B cell (primary cell): ENCODE measurements at regions not wholly inside any gene's neighbourhood (a gene's known extent, or its start where the extent isn't known, plus 50 kb on each side); places are given as distances from the start of the nearest gene placed in this dataset.

Source experiments
- ATAC-seq: fragments of 200-7000 bp; cut with Tn5 transposase; one replicate; pipeline ENCODE4 v1.10.0; 2021; ENCODE audit warnings: low read depth, mild to moderate bottlenecking, moderate number of reproducible peaks, moderate library complexity
- CTCF ChIA-PET: fragments of 350-600 bp; sonication (Branson Sonifier 250); formaldehyde crosslinking; loops from one replicate; lab custom pipeline; 2021; ENCODE audit warnings: antibody characterized with exemption, inconsistent platforms; lab: Charles Lee
- POLR2A ChIA-PET: fragments of 350-600 bp; sonication (Branson Sonifier 250); formaldehyde crosslinking; loops from one replicate; lab custom pipeline; 2021; ENCODE audit warnings: antibody characterized with exemption; lab: Charles Lee
- DNase-seq: peaks from one replicate; pipeline ENCODE4 v3.0.0; 2013
- H2AFZ ChIP-seq: 2 replicates; pipeline ENCODE4 v1.6.1; 2012; ENCODE audit warnings: mild to moderate bottlenecking, low read depth, low read length; ENCODE audit not compliant: insufficient read depth, poor library complexity, severe bottlenecking
- H3K27ac ChIP-seq, 2 donors: 1 replicate in 1 of 2; 2 replicates in 1 of 2; pipeline ENCODE4 v1.5.1; 2012 to 2013; ENCODE audit warnings: low read length in 2 of 2, mild to moderate bottlenecking in 2 of 2, moderate library complexity in 1 of 2
- H3K27me3 ChIP-seq, 4 experiments: fragments of 200-600 bp in 1 of 4; sonication (generic) in 1 of 4; replicated peaks in 1 of 4; 1 replicate in 2 of 4; 2 replicates in 2 of 4; pipeline versions ENCODE4 v1.6.1 to v1.7.0; 2013 to 2016; ENCODE audit warnings: low read length in 3 of 4, mild to moderate bottlenecking in 2 of 4, mixed read lengths in 1 of 4, moderate library complexity in 1 of 4; ENCODE audit not compliant: insufficient read depth in 4 of 4, control insufficient read depth in 3 of 4; ENCODE audit errors: control extremely low read depth in 1 of 4
- H3K36me3 ChIP-seq, 2 experiments: replicated peaks in 1 of 2; 1 replicate in 1 of 2; 2 replicates in 1 of 2; pipeline versions ENCODE4 v1.6.1 to v1.7.1; 2013; ENCODE audit warnings: low read length in 1 of 2; ENCODE audit not compliant: insufficient read depth in 2 of 2, control insufficient read depth in 1 of 2; ENCODE audit errors: control extremely low read depth in 1 of 2, extremely low read depth in 1 of 2
- H3K4me1 ChIP-seq, 2 donors: fragments of 200-600 bp in 1 of 2; sonication (generic) in 1 of 2; 1 replicate in 1 of 2; 2 replicates in 1 of 2; pipeline versions ENCODE4 v1.5.1 to v1.6.1; 2013 to 2017; ENCODE audit warnings: low read length in 2 of 2; ENCODE audit not compliant: control insufficient read depth in 2 of 2, insufficient read depth in 2 of 2
- H3K4me2 ChIP-seq: replicated peaks from 2 replicates; pipeline ENCODE3; 2012; ENCODE audit warnings: mild to moderate bottlenecking, low read depth, low read length; ENCODE audit not compliant: poor library complexity, severe bottlenecking
- H3K4me3 ChIP-seq, 5 experiments: fragments of 200-600 bp in 1 of 5; sonication (generic) in 1 of 5; 1 replicate in 3 of 5; 2 replicates in 2 of 5; pipeline versions ENCODE4 v1.5.1 to v1.7.0; 2011 to 2016; ENCODE audit warnings: low read length in 4 of 5, mild to moderate bottlenecking in 4 of 5, low read depth in 2 of 5, control low read depth in 1 of 5, moderate library complexity in 1 of 5; ENCODE audit not compliant: insufficient read depth in 1 of 5; ENCODE audit errors: control extremely low read depth in 1 of 5, extremely low read depth in 1 of 5
- H3K79me2 ChIP-seq: fragments of 200-600 bp; sonication (generic); one replicate; pipeline ENCODE4 v1.6.0; 2016; ENCODE audit warnings: low read length; ENCODE audit not compliant: control insufficient read depth, insufficient read depth
- H3K9ac ChIP-seq: fragments of 200-600 bp; sonication (generic); 2 replicates; pipeline ENCODE4 v1.6.1; 2017; ENCODE audit warnings: mild to moderate bottlenecking, low read length, moderate library complexity
- H3K9me3 ChIP-seq, 3 donors: one replicate each; pipeline versions ENCODE4 v1.6.1 to v1.7.1; 2013; ENCODE audit warnings: low read length in 2 of 3; ENCODE audit not compliant: control insufficient read depth in 2 of 3, insufficient read depth in 1 of 3; ENCODE audit errors: control extremely low read depth in 1 of 3
- H4K20me1 ChIP-seq: 2 replicates; pipeline ENCODE4 v1.6.0; 2012; ENCODE audit warnings: mild to moderate bottlenecking, low read length; ENCODE audit not compliant: insufficient read depth, control insufficient read depth, poor library complexity, severe bottlenecking
- H3K27ac Mint-ChIP-seq: one replicate; pipeline ENCODE4 v1.8.0; 2021; ENCODE audit warnings: mixed read lengths
- H3K27me3 Mint-ChIP-seq: one replicate; pipeline ENCODE4 v1.8.0; 2021; ENCODE audit warnings: mixed read lengths
- H3K4me1 Mint-ChIP-seq: one replicate; pipeline ENCODE4 v1.8.0; 2021; ENCODE audit warnings: mixed read lengths
- H3K4me3 Mint-ChIP-seq: one replicate; pipeline ENCODE4 v1.8.0; 2021; ENCODE audit warnings: mixed read lengths
- H3K9me3 Mint-ChIP-seq: one replicate; pipeline ENCODE4 v1.8.0; 2022; ENCODE audit warnings: mixed read lengths; ENCODE audit not compliant: insufficient read depth
- EZH2 ChIP-seq: IDR thresholded peaks from 2 replicates; pipeline ENCODE4 v1.6.1; 2012; ENCODE audit warnings: borderline replicate concordance, low read depth, mild to moderate bottlenecking, moderate library complexity, low read length; ENCODE audit not compliant: insufficient read depth, poor library complexity, severe bottlenecking
- WGBS: methylation state at CpG from one replicate; pipeline ENCODE4 v1.1.5; 2013; ENCODE audit warnings: missing lambda C conversion rate; ENCODE audit not compliant: insufficient coverage; 5-methylcytosine and 5-hydroxymethylcytosine counted together
- intact Hi-C: fragments of 100-400 bp; cut with micrococcal nuclease; formaldehyde crosslinking; loops from one replicate; pipeline ENCODE4 v1.10.0; 2022
- TF ChIP-seq, protein P1 (sequence below): fragments of 200-600 bp; IDR thresholded peaks from one replicate; pipeline ENCODE4 v1.8.0; 2022; ENCODE audit warnings: antibody characterized with exemption, mild to moderate bottlenecking

DNA sequence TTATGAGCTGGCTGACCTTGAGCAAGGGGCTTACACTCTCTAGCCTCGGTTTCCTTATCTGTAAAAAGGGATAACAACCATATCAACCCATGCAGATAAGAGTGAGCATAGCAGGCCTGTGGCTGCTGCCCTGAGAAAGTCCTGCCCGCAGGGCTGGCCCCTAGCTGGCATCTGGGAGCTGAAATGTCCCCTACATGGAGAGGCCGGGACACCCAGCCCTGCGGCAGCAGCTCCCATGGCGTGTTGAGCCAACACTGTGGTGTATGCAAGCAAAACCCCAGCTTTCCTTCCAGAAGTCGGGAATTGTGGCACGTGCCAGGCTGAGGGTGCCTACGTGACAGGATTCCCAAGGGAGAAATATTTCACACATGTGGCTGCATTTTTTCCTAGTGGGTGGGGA, 358.9 kb downstream of the CTTN start:
- no peak overlapping the region for H3K27ac ChIP-seq
- H3K27me3 ChIP-seq = peaks cover 0 to 12% (median 2%) of the 10 kb centered on the region in 4 experiments
- ATAC-seq = no peak
- DNase-seq = no peak
- no peaks in the 10 kb centered on the region for H3K36me3 ChIP-seq
- H3K9ac ChIP-seq = no peak overlapping the region
- POLR2A ChIA-PET = no interaction called here
- CTCF ChIA-PET = interaction anchor here (1.4 to 1.7 kb wide), 2 partner anchors 9 to 11 kb away, joined by 3 to 4 read pairs; no protein-coding TSS in a partner anchor
- H3K79me2 ChIP-seq = no peaks in the 10 kb centered on the region
- H2AFZ ChIP-seq = no peak overlapping the region
- Mint-ChIP-seq H3K27ac (no peak overlapping the region), H3K4me1 (no peaks in the 10 kb centered on the region), H3K9me3 (no peaks in the 10 kb centered on the region), H3K27me3 (peaks cover 10% of the 10 kb centered on the region), H3K4me3 (no peak overlapping the region)
- TF ChIP-seq EZH2 = no peak
- H3K4me3 ChIP-seq = no peak overlapping the region
- peaks cover 0 to 37% (median 0%) of the 10 kb centered on the region in 3 donors for H3K9me3 ChIP-seq
- no peaks in the 10 kb centered on the region for H4K20me1 ChIP-seq
- H3K4me1 ChIP-seq = no peaks in the 10 kb centered on the region
- 92% methylated on average over 8 of the region's 8 CpGs for WGBS
- H3K4me2 ChIP-seq = no peak overlapping the region
- intact Hi-C loops = no loop called here

DNA sequence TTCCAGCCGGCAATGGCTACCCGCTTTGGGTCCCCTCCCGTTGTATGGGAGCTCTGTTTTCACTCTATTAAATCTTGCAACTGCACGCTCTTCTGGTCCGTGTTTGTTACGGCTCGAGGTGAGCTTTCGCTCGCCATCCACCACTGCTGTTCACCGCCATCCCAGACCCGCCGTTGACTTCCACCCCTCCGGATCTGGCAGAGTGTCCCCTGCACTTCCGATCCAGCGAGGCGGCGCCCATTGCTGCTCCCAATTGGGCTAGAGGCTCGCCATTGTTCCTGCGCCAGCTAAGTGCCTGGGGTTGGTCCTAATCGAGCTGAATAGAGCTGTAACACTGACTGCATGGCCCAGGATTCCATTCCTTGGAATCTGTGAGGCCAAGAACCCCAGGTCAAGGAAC, 359.9 kb downstream of the CTTN start:
- WGBS = 93% methylated on average over 20 of the region's 20 CpGs
- no peak overlapping the region for H2AFZ ChIP-seq
- Mint-ChIP-seq H3K4me3 (no peak overlapping the region), H3K27me3 (peaks cover 10% of the 10 kb centered on the region), H3K4me1 (no peaks in the 10 kb centered on the region), H3K27ac (no peak overlapping the region), H3K9me3 (no peaks in the 10 kb centered on the region)
- no peaks in the 10 kb centered on the region for H4K20me1 ChIP-seq
- no peak overlapping the region for H3K27ac ChIP-seq
- intact Hi-C loops = no loop called here
- TF ChIP-seq, protein P1, sequence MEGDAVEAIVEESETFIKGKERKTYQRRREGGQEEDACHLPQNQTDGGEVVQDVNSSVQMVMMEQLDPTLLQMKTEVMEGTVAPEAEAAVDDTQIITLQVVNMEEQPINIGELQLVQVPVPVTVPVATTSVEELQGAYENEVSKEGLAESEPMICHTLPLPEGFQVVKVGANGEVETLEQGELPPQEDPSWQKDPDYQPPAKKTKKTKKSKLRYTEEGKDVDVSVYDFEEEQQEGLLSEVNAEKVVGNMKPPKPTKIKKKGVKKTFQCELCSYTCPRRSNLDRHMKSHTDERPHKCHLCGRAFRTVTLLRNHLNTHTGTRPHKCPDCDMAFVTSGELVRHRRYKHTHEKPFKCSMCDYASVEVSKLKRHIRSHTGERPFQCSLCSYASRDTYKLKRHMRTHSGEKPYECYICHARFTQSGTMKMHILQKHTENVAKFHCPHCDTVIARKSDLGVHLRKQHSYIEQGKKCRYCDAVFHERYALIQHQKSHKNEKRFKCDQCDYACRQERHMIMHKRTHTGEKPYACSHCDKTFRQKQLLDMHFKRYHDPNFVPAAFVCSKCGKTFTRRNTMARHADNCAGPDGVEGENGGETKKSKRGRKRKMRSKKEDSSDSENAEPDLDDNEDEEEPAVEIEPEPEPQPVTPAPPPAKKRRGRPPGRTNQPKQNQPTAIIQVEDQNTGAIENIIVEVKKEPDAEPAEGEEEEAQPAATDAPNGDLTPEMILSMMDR = no peak
- TF ChIP-seq EZH2 = no peak
- DNase-seq (no peak), ATAC-seq (no peak)
- H3K9ac ChIP-seq = no peak overlapping the region
- peaks cover 0 to 12% (median 2%) of the 10 kb centered on the region in 4 experiments for H3K27me3 ChIP-seq
- ChIA-PET CTCF (interaction anchor here (1.7 kb wide), 1 partner anchor 12 kb away, joined by 4 read pairs; no protein-coding TSS in a partner anchor), POLR2A (no interaction called here)
- no peaks in the 10 kb centered on the region for H3K4me1 ChIP-seq
- H3K79me2 ChIP-seq = no peaks in the 10 kb centered on the region
- H3K36me3 ChIP-seq = no peaks in the 10 kb centered on the region
- H3K4me2 ChIP-seq = no peak overlapping the region
- H3K4me3 ChIP-seq = no peak overlapping the region
- peaks cover 0 to 38% (median 0%) of the 10 kb centered on the region in 3 donors for H3K9me3 ChIP-seq
